ENCODE measurements at regions not wholly inside any gene's neighbourhood (a gene's known extent, or its start where the extent isn't known, plus 50 kb on each side); places are given as distances from the start of the nearest gene placed in this dataset.

DNA sequence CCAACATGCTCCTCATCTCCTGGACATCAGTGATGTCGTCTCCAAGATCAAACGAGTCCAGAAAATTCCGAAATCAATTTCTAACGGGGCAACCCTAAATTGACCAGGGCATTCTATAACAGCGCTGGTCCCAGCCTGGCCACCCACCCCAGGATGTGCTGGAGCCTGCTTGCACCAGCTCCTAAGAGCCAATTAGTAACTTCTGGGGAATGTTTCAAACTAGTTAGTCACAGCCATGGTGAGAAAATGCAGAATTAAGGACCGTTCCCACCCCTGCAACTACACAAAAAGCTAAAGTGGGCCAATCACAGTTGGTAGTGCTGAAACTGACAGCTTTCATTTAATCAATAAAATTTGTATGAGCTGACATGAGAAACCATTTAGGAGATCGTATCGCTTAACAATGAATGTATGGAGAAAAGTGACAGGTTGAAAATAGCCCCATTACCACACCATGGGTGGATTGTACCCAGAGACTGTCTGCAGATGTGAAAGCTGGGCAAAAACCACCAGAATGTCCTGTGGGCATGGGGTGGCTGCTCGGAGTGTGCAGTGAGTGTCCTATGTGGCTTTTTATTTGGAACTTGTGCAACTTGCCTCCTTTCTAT is 165.7 kb upstream of the AFDN start:
- no peak overlapping the region for H2AK5ac ChIP-seq (ENCODE audit: low read depth, low read length)
- H3K23ac ChIP-seq (ENCODE audit: low read depth, low read length) = no peak overlapping the region
- H2BK5ac ChIP-seq (ENCODE audit: low read depth, low read length, poor library complexity, severe bottlenecking) = no peak overlapping the region
- no peak overlapping the region for H4K5ac ChIP-seq (ENCODE audit: low read depth, low read length)
- no peak overlapping the region for H2BK15ac ChIP-seq (ENCODE audit: low read depth, low read length)
- no peaks in the 10 kb centered on the region for H3K4me1 ChIP-seq (ENCODE audit: control insufficient read depth, insufficient read depth, low read length)
- no peak for ATAC-seq (ENCODE audit: low read depth)
- H3K36me3 ChIP-seq (ENCODE audit: control insufficient read depth, insufficient read depth, low read length) = no peaks in the 10 kb centered on the region
- no CpG with 5 or more reads among the region's 9 CpGs for WGBS, 2 experiments (ENCODE audit: extremely low coverage in 2 of 2, insufficient read length in 1 of 2)
- H3K9ac ChIP-seq (ENCODE audit: low read depth, low read length) = no peak overlapping the region
- dilution Hi-C loops (cut with HindIII; ENCODE audit: low sequenced_read_pairs, unreplicated experiment) (no loop called here), intact Hi-C loops (cut with micrococcal nuclease) (no loop called here), in situ Hi-C loops (cut with MboI; ENCODE audit: low sequenced_read_pairs) (no loop called here)
- no TSS peak for BruUV-seq (replicated peaks)
- no peak overlapping the region for H3K56ac ChIP-seq (ENCODE audit: extremely low read depth, insufficient read depth, low read length)
- no peaks in the 10 kb centered on the region for H3K9me1 ChIP-seq (ENCODE audit: insufficient read depth, low read length)
- no peak overlapping the region for H3K14ac ChIP-seq (replicated peaks; ENCODE audit: low read depth, low read length)
- no peak overlapping the region for H3K4ac ChIP-seq (ENCODE audit: low read depth, low read length)
- H2BK20ac ChIP-seq (ENCODE audit: low read depth, low read length) = no peak overlapping the region
- ChIA-PET POLR2A (ENCODE audit: unreplicated experiment) (no interaction called here), CTCF (no interaction called here)
- H3K4me3 ChIP-seq (ENCODE audit: insufficient read depth, low read depth, low read length) = no peak overlapping the region
- H4K8ac ChIP-seq (ENCODE audit: low read depth in 2 of 2, low read length in 2 of 2) = no peak overlapping the region
- no peaks in the 10 kb centered on the region for H3K79me1 ChIP-seq (ENCODE audit: low read depth in 1 of 2, low read length in 2 of 2)
- H2AFZ ChIP-seq (replicated peaks; ENCODE audit: low read length, poor library complexity) = no peak overlapping the region
- H3K4me2 ChIP-seq (ENCODE audit: low read depth, low read length) = no peak overlapping the region
- H3K18ac ChIP-seq (ENCODE audit: low read depth, low read length) = no peak overlapping the region
- H3K27ac ChIP-seq (ENCODE audit: insufficient read depth, low read length) = no peak overlapping the region
- no peak overlapping the region for H4K91ac ChIP-seq (ENCODE audit: insufficient read depth, low read depth, low read length)
- no peak overlapping the region for H2AK9ac ChIP-seq (replicated peaks; ENCODE audit: low read depth, low read length, poor library complexity)
- no peak for DNase-seq
- H2BK120ac ChIP-seq (ENCODE audit: low read depth, low read length) = no peak overlapping the region
- H3K27me3 ChIP-seq (ENCODE audit: control insufficient read depth, insufficient read depth, low read length) = no peaks in the 10 kb centered on the region
- peaks cover 52% of the 10 kb centered on the region for H3K9me3 ChIP-seq (ENCODE audit: control insufficient read depth, insufficient read depth, low read length)
- no peaks in the 10 kb centered on the region for H4K20me1 ChIP-seq (ENCODE audit: insufficient read depth, low read length)
- no peak for TF ChIP-seq BHLHE40 (IDR thresholded peaks at IDR 0.05; ENCODE audit: low read depth, low read length)
- no peak for TF ChIP-seq POLR2A (IDR thresholded peaks at IDR 0.05; ENCODE audit: low read depth, low read length)
- no peak for TF ChIP-seq NFE2L2 (IDR thresholded peaks at IDR 0.05; ENCODE audit: low read depth, low read length)
- no peak for TF ChIP-seq MXI1 (IDR thresholded peaks at IDR 0.05; ENCODE audit: borderline replicate concordance, low read depth, low read length)
- no peak for TF ChIP-seq RFX5 (IDR thresholded peaks at IDR 0.05; ENCODE audit: low read depth, low read length)
- TF ChIP-seq RCOR1 (IDR thresholded peaks at IDR 0.05; ENCODE audit: insufficient replicate concordance, low read length) = no peak
- TF ChIP-seq SMC3 (IDR thresholded peaks at IDR 0.05; ENCODE audit: low read depth, low read length) = no peak
- TF ChIP-seq CEBPB (IDR thresholded peaks at IDR 0.05; ENCODE audit: low read depth, low read length) = no peak
- no peak for TF ChIP-seq MAFK (IDR thresholded peaks at IDR 0.05; ENCODE audit: low read depth, low read length)

All from IMR-90 (cell line).